ENCODE measurements at regions not wholly inside any gene's neighbourhood (a gene's known extent, or its start where the extent isn't known, plus 50 kb on each side); places are given as distances from the start of the nearest gene placed in this dataset.
"Not testable (repeated sequence)": the region's sequence is repeated elsewhere in the genome, so short reads cannot be mapped to it uniquely, and the experiment has no call there.

- Histone ChIP-seq H3K4me1 (peaks cover 0 to 12% (median 0%) of the 10 kb centered on the region in 4 donors), H3K9me3 (no peaks in the 10 kb centered on the region), H3K27ac (replicated peaks in 1 of 4) (no peak overlapping the region), H3K27me3 (no peaks in the 10 kb centered on the region), H3K36me3 (no peaks in the 10 kb centered on the region), H3K4me3 (no peak overlapping the region)
- 87% methylated on average over 3 of the region's 3 CpGs for WGBS
- TF ChIP-seq, protein P1, sequence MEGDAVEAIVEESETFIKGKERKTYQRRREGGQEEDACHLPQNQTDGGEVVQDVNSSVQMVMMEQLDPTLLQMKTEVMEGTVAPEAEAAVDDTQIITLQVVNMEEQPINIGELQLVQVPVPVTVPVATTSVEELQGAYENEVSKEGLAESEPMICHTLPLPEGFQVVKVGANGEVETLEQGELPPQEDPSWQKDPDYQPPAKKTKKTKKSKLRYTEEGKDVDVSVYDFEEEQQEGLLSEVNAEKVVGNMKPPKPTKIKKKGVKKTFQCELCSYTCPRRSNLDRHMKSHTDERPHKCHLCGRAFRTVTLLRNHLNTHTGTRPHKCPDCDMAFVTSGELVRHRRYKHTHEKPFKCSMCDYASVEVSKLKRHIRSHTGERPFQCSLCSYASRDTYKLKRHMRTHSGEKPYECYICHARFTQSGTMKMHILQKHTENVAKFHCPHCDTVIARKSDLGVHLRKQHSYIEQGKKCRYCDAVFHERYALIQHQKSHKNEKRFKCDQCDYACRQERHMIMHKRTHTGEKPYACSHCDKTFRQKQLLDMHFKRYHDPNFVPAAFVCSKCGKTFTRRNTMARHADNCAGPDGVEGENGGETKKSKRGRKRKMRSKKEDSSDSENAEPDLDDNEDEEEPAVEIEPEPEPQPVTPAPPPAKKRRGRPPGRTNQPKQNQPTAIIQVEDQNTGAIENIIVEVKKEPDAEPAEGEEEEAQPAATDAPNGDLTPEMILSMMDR (IDR thresholded peaks at IDR 0.05) = no peak
- TF ChIP-seq POLR2A (IDR thresholded peaks at IDR 0.05; ENCODE audit: low read depth) (no peak), EP300 (IDR thresholded peaks at IDR 0.05) (no peak), POLR2AphosphoS5 (IDR thresholded peaks at IDR 0.05) (no peak)
- DNase-seq (ENCODE audit: extremely low spot score) = no peak
- intact Hi-C loops (cut with DNase I) = no loop called here
These were observed 77.4 kb upstream of the TCF21 start for GRCh38 chr6:133811557-133811956.

GRCh38 chr6:133812446-133812845 lies 76.5 kb upstream of the TCF21 start:
- intact Hi-C loops (cut with DNase I); DNase-seq (ENCODE audit: extremely low spot score); H3K9me3 ChIP-seq; H3K36me3 ChIP-seq; H3K27me3 ChIP-seq; H3K27ac ChIP-seq (replicated peaks in 1 of 4); H3K4me3 ChIP-seq; H3K4me1 ChIP-seq: not testable (repeated sequence)
- WGBS = 82% methylated on average over 2 of the region's 2 CpGs

DNA sequence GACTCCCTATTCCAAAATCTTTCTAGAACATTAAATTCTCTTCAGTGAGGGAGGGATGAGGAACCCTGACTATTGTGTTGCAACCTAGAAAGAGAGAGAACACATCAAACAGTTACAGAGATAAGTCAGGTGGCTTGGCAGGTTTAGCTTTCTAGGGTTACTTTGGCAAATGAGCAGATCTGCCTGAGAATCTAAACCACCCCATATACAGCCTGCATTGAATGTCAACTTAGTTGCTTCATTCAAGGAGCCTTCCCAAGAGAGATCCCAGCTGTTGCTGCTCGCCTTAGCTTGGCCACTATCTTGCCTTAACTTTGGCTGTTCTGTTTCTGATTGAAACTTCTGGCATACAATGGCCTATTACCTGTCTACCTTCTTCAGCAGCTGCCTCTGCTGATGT lies 74.7 kb upstream of the TCF21 start:
- intact Hi-C loops (cut with DNase I) = no loop called here
- H3K27ac ChIP-seq (replicated peaks in 1 of 4) = peak overlapping the region in 2 of 4 donors; percentile 3 to 30
- WGBS = 75% methylated on average over 1 of the region's 1 CpG

GRCh38 chr6:133814797-133815196 lies 74.1 kb upstream of the TCF21 start:
- Histone ChIP-seq H3K36me3 (no peaks in the 10 kb centered on the region), H3K27me3 (no peaks in the 10 kb centered on the region), H3K27ac (replicated peaks in 1 of 4) (peak overlapping the region in 3 of 4 donors; percentile 30 to 62 (median 38)), H3K9me3 (no peaks in the 10 kb centered on the region), H3K4me1 (peaks cover 0 to 6% (median 0%) of the 10 kb centered on the region in 4 donors), H3K4me3 (no peak overlapping the region)
- no peak for DNase-seq (ENCODE audit: extremely low spot score)
- intact Hi-C loops (cut with DNase I) = no loop called here
- WGBS = 88% methylated on average over 1 of the region's 1 CpG
- TF ChIP-seq EP300 (IDR thresholded peaks at IDR 0.05) (no peak), POLR2A (IDR thresholded peaks at IDR 0.05; ENCODE audit: low read depth) (no peak), POLR2AphosphoS5 (IDR thresholded peaks at IDR 0.05) (no peak)
- TF ChIP-seq, protein P1 (IDR thresholded peaks at IDR 0.05) = no peak

More for the DNA sequence above, 74.7 kb upstream of the TCF21 start:
- no peak for DNase-seq (ENCODE audit: extremely low spot score)
- no peaks in the 10 kb centered on the region for H3K9me3 ChIP-seq
- no peaks in the 10 kb centered on the region for H3K36me3 ChIP-seq
- no peak overlapping the region for H3K4me3 ChIP-seq
- peaks cover 0 to 6% (median 0%) of the 10 kb centered on the region in 4 donors for H3K4me1 ChIP-seq
- H3K27me3 ChIP-seq = no peaks in the 10 kb centered on the region
- TF ChIP-seq, protein P1 (IDR thresholded peaks at IDR 0.05) = no peak
- TF ChIP-seq POLR2AphosphoS5 (IDR thresholded peaks at IDR 0.05) = peak in 1 of 2 donors; percentile 33

DNA sequence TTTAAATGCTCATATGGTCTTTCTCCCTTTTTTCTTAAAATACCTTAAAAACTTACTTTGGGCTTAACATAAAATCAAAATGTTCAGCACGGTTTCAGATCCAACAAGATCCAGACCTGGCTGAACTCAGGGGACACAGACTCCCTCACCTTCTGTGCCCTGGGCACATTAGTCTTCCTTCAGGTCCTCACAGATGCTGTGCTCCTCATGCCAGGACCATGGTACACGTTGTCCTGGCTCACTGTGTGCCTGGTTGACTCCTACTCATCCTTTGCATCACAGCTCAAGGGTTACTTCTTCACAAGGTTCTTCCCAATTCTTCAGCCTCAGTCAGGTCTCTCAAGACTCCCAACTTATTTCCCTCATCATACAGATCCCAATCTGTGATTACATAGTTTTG lies 73.6 kb upstream of the TCF21 start:
- Histone ChIP-seq H3K27me3 (no peaks in the 10 kb centered on the region), H3K36me3 (no peaks in the 10 kb centered on the region), H3K4me3 (no peak overlapping the region), H3K4me1 (peaks cover 0 to 6% (median 0%) of the 10 kb centered on the region in 4 donors), H3K27ac (replicated peaks in 1 of 4) (peak overlapping the region in 3 of 4 donors; percentile 30 to 62 (median 38)), H3K9me3 (no peaks in the 10 kb centered on the region)
- DNase-seq (ENCODE audit: extremely low spot score) = no peak
- 80% methylated on average over 2 of the region's 2 CpGs for WGBS
- TF ChIP-seq EP300 (IDR thresholded peaks at IDR 0.05) (no peak), POLR2AphosphoS5 (IDR thresholded peaks at IDR 0.05) (peak in 1 of 2 donors; percentile 28), POLR2A (IDR thresholded peaks at IDR 0.05; ENCODE audit: low read depth) (no peak)
- TF ChIP-seq, protein P1 (IDR thresholded peaks at IDR 0.05) = no peak
- intact Hi-C loops (cut with DNase I) = no loop called here
